HG02938 (cell line): ENCODE measurements at regions not wholly inside any gene's neighbourhood (a gene's known extent, or its start where the extent isn't known, plus 50 kb on each side); places are given as distances from the start of the nearest gene placed in this dataset.
"Not testable (repeated sequence)": the region's sequence is repeated elsewhere in the genome, so short reads cannot be mapped to it uniquely, and the experiment has no call there.

Experiments
- ATAC-seq: cut with Tn5 transposase; IDR thresholded peaks from one replicate; pipeline ENCODE4 v1.9.1; 2021; ENCODE audit warnings: mild to moderate bottlenecking, moderate library complexity; ENCODE audit not compliant: unreplicated experiment

DNA sequence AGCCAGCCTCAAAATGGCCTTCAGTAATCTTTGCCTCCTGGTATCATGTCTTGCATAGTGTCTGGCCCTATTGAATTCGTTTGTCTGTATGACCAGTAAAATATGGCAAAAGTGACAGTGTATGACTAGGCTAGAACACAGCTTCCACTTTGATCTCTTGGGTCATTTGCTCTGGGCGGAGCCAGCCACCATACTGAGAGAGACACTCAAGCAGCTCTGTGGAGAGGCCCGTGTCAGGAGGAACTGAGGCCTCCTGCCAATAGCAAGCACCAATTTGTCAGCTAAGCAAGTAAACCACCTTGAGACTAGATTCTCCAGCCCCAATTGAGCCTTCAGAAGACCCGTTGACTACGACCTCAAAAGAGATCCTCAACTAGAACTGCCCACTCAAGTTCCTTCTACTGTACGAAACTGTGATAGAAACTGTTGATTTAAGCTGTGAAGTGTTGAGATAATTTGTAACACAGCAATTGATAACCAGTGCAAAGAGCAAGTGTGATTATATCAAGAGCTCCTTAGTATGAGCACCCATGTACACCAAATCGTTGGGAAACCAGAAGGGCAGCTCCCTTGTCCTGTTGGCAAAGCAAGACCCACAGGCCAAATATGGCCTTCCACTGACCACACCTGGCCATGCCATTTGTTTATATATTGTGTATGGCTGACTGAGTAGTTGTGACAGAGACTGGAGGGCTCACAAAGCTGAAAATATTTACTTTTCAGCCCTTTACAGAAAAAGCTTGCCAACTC is 52.7 kb upstream of the SERBP1 start:
- ATAC-seq: no peak

DNA sequence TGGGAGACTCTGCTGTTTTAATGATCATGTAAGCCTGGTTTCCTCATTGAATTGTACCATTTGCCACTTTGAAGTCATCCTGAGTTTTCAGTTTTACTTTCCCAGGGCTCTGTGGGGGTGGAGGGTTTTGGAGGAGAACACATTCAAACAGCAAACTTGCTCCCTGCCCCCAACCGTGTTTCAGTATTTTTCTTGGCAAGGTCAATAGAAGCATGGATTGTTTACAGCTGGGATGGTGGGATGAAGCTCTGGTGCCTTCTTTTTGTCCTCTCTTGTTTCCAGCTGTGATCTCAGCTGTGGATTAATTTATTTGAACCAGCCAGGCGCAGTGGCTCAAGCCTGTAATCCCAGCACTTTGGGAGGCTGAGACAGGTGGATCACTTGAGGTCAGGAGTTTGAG is 54.3 kb upstream of the SERBP1 start:
- no peak for ATAC-seq

DNA sequence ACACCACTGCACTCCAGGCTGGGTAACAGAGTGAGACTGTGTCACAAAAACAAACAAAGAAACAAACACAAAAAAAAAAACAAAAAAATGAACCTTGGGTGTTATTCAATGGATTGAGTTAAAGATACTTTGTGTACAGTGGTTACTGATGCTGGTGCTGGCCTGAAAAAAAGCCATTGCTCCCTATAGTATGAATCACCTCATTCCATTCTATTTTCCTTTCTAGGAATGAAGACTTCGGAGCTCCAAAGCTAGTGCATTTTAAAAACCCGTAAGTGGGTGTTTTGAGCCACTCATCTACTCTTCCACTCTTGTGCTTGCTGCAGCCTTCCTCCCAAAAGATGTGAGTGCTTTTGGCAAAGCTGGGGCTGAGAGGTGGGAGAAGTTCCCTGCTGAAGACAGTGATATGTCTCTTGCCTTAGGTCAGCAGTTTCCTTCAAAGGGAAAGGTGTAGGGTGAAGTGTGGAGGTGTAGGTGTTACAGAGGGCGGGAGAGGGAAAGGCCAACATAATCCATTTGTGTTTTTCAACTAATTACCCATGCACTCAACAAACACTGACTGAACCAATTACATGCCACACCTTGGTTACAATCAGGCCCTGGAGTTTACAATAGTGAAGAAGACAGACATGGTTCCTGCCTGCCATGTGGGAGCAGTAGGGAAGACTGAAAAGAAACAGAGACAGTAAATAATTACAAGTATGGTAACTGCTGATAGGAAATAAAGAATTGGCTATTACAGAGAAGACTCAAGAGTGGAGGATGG is 55.0 kb upstream of the SERBP1 start:
- no peak for ATAC-seq

DNA sequence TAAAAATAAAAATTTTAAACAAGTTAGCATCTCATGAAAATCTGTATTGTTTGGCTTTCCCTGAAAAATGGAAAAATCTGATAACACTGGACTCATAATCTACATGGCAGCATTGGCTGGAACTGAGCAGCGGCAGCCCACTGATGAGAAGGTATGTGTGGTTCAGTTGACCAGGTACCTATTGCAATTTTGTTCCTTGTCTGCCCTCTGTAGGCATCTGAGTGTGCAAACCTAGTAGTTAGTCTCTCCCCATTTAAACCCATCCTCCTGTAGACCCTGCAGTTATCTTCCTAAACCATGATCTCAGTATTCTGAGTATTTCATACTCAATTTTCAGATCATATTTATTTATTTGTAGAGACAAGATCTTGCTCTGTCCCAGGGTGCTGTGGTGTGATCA is 59.4 kb upstream of the SERBP1 start:
- no peak for ATAC-seq

DNA sequence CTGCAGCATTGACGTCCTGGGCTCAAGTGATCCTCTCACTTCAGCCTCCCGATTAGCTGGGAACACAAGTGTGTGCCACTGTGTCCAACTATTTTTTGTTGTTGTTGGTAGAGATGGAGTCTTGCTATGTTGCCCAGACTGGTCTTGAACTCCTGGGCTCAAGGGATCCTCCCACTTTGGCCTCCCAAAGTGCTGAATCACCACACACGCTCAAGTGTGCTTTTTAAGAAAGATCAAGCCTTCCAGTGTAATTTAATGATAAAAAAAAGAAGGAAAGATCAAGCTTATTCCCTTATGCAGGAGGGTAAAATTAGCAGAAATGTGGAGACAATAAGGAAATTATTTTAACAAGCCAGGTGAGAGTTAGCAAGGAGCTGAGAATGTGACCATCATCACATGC is 61.1 kb upstream of the SERBP1 start:
- no peak for ATAC-seq

DNA sequence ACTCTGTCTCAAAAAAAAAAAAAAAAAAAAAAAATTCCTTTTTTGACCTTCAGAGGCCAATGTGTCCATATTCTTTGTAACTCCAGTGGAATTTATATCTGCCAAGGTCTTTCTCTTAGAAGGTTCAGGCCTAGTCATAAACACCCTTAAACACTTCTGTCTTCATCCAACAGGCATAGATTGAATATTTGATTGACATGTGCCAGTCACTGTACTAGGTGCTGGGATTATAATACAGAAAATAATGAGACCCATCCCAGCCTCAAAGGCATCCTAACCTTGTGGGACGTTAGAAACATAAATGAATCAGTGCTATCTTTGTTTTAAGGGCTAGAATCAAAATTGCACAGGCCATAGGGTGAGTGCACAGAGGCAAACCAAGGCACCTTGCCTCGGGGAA is 62.9 kb upstream of the SERBP1 start:
- no peak for ATAC-seq

DNA sequence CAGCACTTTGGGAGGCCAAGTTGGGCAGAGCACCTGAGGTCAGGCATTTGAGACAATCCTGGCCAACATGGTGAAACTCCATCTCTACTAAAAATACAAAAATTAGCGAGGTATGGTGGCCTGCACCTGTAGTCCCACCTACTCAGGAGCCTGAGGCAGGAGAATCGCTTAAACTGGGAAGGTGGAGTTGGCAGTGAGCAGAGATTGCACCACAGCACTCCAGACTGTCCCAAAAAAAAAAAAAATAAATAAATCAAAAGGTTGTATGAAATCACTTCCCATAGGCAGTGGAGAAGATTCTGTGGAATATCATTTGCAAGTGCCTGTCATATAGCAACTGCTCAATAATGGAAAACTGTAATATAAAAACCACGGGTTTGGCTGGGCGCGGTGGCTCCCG is 65.1 kb upstream of the SERBP1 start:
- no peak for ATAC-seq

DNA sequence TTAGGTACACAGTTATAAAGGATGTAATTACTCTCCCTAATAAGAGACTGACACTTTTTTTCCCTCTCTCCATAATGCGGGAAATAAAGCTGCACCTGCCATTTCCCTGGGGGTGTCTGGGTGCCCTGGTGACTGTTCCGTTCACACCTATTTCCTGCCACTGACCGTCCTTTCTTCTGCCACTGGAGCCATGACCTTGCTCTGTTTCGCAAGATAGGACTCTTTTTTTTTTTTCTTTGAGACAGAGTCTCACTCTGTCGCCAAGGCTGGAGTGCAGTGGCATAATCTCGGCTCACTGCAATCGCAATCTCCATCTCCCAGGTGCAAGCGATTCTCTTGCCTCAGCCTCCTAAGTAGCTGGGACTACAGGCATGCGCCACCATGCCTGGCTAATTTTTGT is 66.1 kb upstream of the SERBP1 start:
- no peak for ATAC-seq

DNA sequence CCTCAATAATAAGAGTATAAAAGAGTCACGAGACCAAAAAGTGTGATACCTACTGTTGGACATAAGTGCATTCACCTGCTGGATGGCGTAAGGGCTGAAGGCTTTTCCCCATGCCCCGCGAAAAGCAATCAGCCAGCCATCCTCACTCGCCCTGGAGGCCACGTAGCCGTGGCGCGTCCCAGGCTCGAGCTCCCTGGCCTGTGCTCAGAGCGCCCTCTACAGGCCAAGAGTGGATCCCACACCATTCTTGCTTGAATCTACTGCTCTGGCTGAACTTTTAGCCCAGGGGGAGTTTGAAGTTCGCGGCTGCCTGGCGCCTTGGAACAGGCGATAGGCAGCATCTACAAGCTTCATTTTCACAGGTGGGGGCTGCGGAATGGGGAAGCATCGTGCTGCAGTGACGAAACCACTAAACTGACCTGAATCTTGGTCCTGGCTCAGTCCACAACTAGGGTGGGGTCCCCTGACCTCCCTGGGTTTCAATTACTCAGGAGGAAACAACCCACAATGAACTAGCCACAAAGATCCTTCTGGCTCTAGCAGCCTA is 70.3 kb upstream of the SERBP1 start:
- ATAC-seq: peak; percentile 99

DNA sequence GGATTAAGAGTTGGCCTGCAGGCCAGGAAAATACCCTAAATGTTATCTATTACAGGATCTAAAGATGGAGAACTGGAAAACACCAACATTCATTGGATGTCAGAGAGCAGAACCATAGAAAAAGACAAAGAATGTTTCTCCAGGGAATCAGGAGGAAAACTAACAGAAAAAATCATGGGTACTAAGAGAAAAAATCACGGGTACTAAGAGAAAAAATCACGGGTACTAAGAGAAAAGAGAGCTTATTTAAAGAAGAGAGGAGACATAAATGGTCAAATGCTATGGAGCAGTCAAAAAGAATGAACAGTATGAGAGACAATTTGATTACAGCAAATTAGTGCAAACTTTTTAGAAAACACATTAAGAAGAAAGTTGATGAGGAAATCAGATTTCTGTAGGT is 73.8 kb upstream of the SERBP1 start:
- ATAC-seq: no peak

DNA sequence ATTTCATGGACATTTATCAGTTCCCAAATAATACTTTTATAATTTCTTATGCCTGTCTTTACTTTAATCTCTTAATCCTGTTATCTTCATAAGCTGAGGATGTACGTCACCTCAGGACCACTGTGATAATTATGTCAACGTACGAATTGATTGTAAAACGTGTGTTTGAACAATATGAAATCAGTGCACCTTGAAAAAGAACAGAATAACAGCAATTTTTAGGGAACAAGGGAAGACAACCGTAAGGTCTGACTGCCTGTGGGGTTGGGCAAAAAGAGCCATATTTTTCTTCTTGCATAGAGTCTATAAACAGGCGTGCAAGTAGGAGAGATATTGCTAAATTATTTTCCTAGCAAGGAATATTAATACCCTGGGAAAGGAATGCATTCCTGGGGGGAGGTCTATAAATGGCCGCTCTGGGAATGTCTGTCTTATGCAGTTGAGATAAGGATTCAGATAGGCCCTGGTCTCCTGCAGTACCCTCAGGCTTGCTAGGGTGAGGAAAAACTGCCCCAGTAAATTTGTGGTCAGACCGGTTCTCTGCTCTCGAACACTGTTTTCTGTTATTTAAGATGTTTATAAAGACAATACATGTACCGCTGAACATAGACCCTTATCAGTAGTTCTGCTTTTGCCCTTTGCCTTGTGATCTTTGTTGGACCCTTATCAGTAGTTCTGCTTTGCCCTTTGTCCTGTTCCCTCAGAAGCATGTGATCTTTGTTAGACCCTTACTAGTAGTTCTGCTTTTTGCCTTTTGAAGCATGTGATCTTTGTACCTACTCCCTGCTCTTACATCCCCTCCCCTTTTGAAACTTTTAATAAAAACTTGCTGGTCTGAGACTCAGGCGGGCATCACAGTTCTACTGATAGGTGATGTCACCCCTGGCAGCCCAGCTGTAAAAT is 83.4 kb upstream of the SERBP1 start:
- ATAC-seq: not testable (repeated sequence)

DNA sequence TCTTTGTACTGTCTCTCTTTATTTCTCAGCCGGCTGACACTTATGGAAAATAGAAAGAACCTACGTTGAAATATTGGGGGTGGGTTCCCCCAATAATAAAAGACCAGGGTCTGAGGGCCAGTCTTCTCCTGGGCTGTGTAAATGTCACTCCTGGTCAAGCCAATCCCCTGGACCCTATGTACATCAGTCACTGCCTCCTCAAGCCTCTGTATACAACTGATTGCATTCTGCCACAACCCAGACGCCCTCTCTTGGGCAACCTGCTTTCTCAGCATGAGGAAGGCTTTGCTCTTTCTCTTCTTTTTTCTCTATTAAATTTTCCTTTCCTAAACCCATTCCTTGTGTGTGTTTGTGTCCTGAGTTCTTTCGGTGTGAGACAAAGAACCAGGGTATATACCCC is 84.1 kb upstream of the SERBP1 start:
- ATAC-seq: no peak

DNA sequence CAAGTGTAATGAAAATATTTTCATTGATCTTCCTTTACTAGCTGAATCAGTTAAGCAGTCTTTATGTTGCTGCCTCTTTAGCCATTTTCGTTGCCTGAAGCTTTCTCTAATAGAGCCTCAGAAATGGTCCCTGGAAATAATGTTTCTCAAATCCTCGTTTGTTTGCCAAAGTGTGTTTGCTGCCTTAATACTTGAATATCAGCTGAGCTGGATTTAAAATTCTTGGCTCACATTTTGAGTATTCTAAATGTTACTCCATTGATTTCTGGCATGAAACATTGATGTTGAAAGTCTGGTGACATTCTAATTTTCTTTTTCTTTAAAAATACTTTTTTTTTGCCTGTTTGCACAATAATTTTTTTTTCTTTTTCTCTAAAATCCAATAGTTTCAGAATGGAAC is 84.6 kb upstream of the SERBP1 start:
- no peak for ATAC-seq

DNA sequence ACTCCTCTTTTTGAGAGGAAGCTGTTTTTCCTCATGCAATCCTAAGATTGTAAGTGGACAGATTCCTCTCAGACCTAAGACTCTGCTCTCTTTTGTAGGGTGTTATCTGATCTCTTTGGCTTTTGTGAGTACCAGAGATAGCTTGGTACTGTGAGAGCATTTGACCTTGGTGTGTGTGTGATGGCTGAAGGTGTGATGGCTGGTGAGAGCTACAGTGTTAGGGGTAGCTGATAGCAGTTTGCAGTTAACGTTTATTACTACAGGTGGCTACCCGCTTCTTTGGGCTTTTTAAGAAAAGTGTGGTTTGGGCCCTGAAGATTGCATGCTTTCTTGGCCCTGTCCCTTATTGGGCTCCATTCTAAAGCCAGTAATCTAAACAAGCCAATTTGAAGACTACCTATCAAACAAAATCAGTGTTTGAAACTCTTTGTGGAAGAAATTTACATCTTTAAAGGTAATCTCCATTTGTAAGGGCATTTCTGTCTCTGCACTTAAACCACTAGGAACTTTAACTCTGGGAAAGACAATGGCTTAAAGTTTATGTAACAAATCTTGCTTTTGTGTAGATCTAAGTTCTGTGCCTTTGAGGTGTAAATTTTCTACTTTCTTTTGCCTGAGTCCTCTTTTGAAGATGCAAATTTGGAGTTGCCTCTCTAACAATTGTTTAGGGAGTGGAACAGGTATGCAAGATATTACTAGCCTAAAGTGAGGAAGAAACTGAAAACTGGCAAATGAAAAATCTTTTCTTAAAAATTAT is 85.3 kb upstream of the SERBP1 start:
- ATAC-seq: no peak

DNA sequence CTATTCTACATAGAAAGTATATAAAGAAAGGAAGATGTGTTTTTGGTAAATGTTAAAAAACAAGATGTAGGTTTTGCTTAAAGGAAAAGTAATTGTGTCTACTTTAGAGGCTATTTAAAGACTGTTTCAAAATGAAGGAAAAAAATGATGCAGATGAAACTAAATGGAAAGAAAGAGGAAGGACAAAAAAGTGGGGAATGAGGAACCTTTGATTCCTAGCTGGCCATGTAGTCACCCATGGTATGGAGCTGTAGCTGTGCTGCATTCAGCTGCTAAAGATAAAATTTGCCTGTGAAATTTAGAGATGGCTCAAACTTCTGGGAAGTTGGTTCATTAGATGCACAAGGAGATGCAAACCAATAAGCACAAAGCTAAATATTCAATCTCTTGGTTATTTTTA is 86.8 kb upstream of the SERBP1 start:
- no peak for ATAC-seq

DNA sequence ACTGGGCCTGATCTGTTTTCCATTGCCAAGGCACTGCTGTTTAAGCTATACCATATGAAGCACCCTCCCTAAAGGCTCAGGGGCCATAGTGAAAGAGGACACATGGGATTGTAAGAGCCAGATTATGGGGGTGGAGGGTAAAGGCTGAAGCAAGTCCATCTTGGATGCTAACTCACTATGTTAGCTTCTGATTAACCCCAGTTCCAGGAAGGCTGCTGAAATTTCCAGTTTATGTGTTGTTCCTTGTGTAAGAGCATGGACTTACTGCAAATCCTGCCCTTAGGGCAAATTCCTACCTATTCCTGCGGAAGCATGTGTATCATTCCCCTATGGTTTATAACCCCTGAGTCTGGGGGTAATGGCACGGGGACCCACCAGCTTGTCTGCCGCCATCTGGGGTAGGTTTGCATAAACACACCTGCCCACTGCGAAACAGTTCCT is 91.8 kb upstream of the SERBP1 start:
- no peak for ATAC-seq

DNA sequence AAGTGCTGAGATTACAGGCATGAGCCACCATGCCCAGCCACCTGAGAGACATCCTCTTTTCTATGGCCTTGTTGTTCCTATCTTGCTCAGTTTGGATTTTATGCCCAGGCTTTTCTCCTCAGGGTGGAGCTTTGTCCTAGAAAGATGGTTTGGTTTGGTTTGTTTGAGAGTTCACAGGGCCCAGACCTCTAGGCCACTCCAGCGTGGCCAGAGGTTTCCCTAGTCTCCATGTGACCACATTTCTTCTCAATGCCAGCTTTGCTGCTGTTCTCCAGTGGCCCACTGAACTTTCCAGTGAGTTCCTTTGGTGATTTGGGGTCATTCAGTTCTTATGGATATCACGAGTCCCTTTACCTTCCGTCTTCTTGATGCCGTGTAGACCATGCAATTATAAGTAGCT is 92.6 kb upstream of the SERBP1 start:
- no peak for ATAC-seq

DNA sequence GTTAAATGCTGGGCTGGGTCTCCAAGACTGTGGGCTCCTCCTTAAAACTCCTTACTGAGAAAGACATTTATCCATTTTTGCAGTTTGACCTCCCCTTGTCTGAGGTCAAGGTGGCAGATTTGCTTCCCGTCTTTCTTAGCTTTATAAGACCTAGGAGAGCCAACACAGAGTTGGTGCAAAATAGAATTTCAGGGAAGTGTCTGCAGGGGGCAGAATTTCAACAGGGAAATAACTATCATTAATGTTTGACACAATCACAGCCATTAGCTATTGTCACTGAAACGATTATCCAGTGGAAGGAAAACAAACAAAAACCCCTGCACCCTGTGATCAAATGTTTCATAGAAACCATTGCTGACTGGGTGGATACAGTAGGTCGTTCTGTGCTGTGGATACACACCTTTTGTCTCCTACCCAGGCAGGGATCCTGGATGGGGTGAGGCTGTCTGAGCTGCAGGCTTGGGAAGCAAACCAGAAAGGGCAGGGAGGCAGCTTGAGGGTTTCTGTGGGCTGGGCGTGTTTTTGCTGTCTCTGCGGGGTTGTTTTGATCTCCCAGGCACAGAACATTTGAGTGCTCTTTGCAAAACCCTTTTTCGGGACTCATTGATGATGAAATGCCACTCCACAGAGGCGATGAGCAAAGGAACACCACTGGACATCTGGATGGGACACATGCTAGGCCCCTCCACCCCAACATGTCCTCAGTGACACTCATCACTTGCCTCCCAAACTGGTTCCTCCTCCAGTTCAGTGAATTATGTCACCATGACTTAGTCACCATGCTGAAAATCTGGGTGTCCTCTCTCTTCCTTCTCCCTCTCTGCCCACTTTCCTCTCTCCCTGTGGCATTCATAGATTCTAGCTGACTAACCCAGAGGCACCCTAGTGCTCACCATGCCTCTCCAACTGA is 94.2 kb upstream of the SERBP1 start:
- no peak for ATAC-seq

DNA sequence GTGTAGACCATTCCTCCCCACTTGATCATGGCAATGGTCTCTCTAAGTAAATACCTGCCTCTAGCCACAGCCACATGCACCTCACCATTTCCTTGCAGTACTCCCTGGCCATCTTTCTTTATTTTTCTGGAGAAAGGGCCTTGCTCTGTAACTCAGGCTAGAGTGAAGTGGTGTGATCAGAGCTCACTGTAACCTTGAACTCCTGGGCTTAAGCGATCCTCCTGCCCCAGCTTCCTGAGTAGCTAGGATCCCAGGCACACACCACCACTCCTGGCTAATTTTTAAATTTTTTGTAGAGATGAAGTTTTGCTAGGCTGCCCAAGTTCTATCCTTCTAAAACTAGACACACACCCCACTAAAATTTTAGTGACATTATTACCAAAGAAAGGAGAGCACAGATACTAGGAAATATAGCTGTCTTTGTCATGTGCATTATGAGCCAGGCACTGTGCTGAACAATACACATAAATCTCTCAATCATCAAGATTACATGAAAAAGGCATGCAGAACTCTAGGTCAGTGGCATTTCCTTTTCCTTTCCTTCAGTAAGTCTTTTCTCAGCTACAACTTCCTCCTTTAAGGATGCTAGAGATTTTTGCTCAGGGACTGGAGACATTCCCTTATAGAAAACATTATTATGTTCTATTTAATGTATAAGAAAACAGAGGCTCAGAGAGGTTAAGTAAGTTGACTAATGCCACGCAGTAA is 95.0 kb upstream of the SERBP1 start:
- no peak for ATAC-seq
